Naive thymus-derived CD8-positive, alpha-beta T cell (primary cell): ENCODE measurements at regions not wholly inside any gene's neighbourhood (a gene's known extent, or its start where the extent isn't known, plus 50 kb on each side); places are given as distances from the start of the nearest gene placed in this dataset.
"Not testable (repeated sequence)": the region's sequence is repeated elsewhere in the genome, so short reads cannot be mapped to it uniquely, and the experiment has no call there.

ENCODE experiments used
- ATAC-seq, 2 donors: fragments of 150-1000 bp; cut with Tn5 transposase in 1 of 2; sonication (Bioruptor Pico), chemical (Tn5 transposase) in 1 of 2; 1 replicate in 1 of 2; 2 replicates in 1 of 2; pipeline ENCODE4 v1.10.0; 2021; ENCODE audit warnings: mild to moderate bottlenecking in 2 of 2, moderate library complexity in 2 of 2
- POLR2A ChIA-PET: fragments of 350-600 bp; sonication (Branson Sonifier 250); formaldehyde crosslinking; loops from one replicate; lab custom pipeline; 2021; ENCODE audit warnings: antibody characterized with exemption; lab: Charles Lee
- DNase-seq, 10 donors: peaks; one replicate each; pipeline versions ENCODE4 v3.0.0 to v3.0.0-alpha.2; 2020 to 2022
- H3K27ac Mint-ChIP-seq, 10 donors: one replicate each; pipeline ENCODE4 v1.8.0; 2020 to 2022; ENCODE audit warnings: mild to moderate bottlenecking in 10 of 10, mixed read lengths in 10 of 10, moderate library complexity in 4 of 10, inconsistent platforms in 1 of 10
- H3K27me3 Mint-ChIP-seq, 5 donors: one replicate each; pipeline ENCODE4 v1.8.0; 2021 to 2022; ENCODE audit warnings: mixed read lengths in 5 of 5
- H3K36me3 Mint-ChIP-seq, 3 donors: one replicate each; pipeline ENCODE4 v1.8.0; 2020 to 2022; ENCODE audit warnings: mixed read lengths in 3 of 3, mild to moderate bottlenecking in 2 of 3, inconsistent platforms in 1 of 3
- H3K4me1 Mint-ChIP-seq, 4 donors: one replicate each; pipeline ENCODE4 v1.8.0; 2021 to 2022; ENCODE audit warnings: mixed read lengths in 4 of 4
- H3K4me3 Mint-ChIP-seq, 10 donors: one replicate each; pipeline ENCODE4 v1.8.0; 2020 to 2022; ENCODE audit warnings: mild to moderate bottlenecking in 10 of 10, mixed read lengths in 10 of 10, moderate library complexity in 6 of 10, inconsistent platforms in 1 of 10
- H3K9me3 Mint-ChIP-seq, 9 donors: one replicate each; pipeline ENCODE4 v1.8.0; 2020 to 2022; ENCODE audit warnings: mixed read lengths in 9 of 9, mild to moderate bottlenecking in 3 of 9, inconsistent platforms in 1 of 9, moderate library complexity in 1 of 9

GRCh38 chr2:153291718-153292117 is 186.8 kb downstream of the RPRM start:
- H3K9me3 Mint-ChIP-seq, result peaks cover 0 to 2% (median 0%) of the 10 kb centered on the region in 9 donors

GRCh38 chr2:153287109-153287801 is 191.3 kb downstream of the RPRM start:
- POLR2A ChIA-PET, result no interaction called here
- H3K36me3 Mint-ChIP-seq, result no peaks in the 10 kb centered on the region

More at GRCh38 chr2:153291718-153292117, 186.8 kb downstream of the RPRM start:
- Mint-ChIP-seq H3K4me3 (no peak overlapping the region), H3K27me3 (peaks cover 0 to 12% (median 2%) of the 10 kb centered on the region in 5 donors), H3K4me1 (peaks cover 0 to 9% (median 2%) of the 10 kb centered on the region in 4 donors), H3K36me3 (no peaks in the 10 kb centered on the region), H3K27ac (no peak overlapping the region)
- ATAC-seq (no peak), DNase-seq (no peak)
- POLR2A ChIA-PET, result no interaction called here

GRCh38 chr2:153268941-153269461 is 209.6 kb downstream of the RPRM start:
- Mint-ChIP-seq H3K27me3 (peaks cover 0 to 2% (median 0%) of the 10 kb centered on the region in 5 donors), H3K4me1 (no peaks in the 10 kb centered on the region), H3K9me3 (peaks cover 0 to 19% (median 9%) of the 10 kb centered on the region in 9 donors), H3K36me3 (no peaks in the 10 kb centered on the region), H3K4me3 (no peak overlapping the region), H3K27ac (no peak overlapping the region)
- DNase-seq (no peak), ATAC-seq (no peak)
- POLR2A ChIA-PET, result no interaction called here

More at GRCh38 chr2:153287109-153287801, 191.3 kb downstream of the RPRM start:
- H3K9me3 Mint-ChIP-seq, result peaks cover 0 to 15% (median 8%) of the 10 kb centered on the region in 9 donors
- H3K27me3 Mint-ChIP-seq, result peaks cover 0 to 12% (median 3%) of the 10 kb centered on the region in 5 donors
- peak in 5 of 10 donors; percentile 4 to 27 (median 21) for DNase-seq
- peak overlapping the region in 3 of 10 donors; percentile 2 to 29 (median 23) for H3K4me3 Mint-ChIP-seq
- peaks cover 0 to 9% (median 2%) of the 10 kb centered on the region in 4 donors for H3K4me1 Mint-ChIP-seq
- ATAC-seq, result peak in 1 of 2 donors; percentile 23
- H3K27ac Mint-ChIP-seq, result peak overlapping the region in 1 of 10 donors; percentile 57

- H3K4me1 Mint-ChIP-seq, H3K27me3 Mint-ChIP-seq, H3K4me3 Mint-ChIP-seq, H3K36me3 Mint-ChIP-seq, DNase-seq, H3K27ac Mint-ChIP-seq, ATAC-seq, POLR2A ChIA-PET: not testable (repeated sequence)
- H3K9me3 Mint-ChIP-seq, result peaks cover 6 to 42% (median 15%) of the 10 kb centered on the region in 9 donors
Measured at GRCh38 chr2:153256876-153257275, 221.7 kb downstream of the RPRM start.

- POLR2A ChIA-PET, H3K36me3 Mint-ChIP-seq, H3K4me3 Mint-ChIP-seq, H3K4me1 Mint-ChIP-seq, ATAC-seq, DNase-seq, H3K27ac Mint-ChIP-seq: not testable (repeated sequence)
- Mint-ChIP-seq H3K9me3 (peaks cover 0 to 21% (median 12%) of the 10 kb centered on the region in 9 donors), H3K27me3 (peaks cover 0 to 12% (median 2%) of the 10 kb centered on the region in 5 donors)
Measured at GRCh38 chr2:153246636-153247035, 231.9 kb downstream of the RPRM start.

GRCh38 chr2:153235516-153235915 is 243.0 kb downstream of the RPRM start:
- H3K9me3 Mint-ChIP-seq, result peaks cover 0 to 10% (median 0%) of the 10 kb centered on the region in 9 donors
- POLR2A ChIA-PET, result no interaction called here
- peaks cover 11 to 25% (median 24%) of the 10 kb centered on the region in 4 donors for H3K4me1 Mint-ChIP-seq
- H3K27me3 Mint-ChIP-seq, result peaks cover 0 to 1% (median 0%) of the 10 kb centered on the region in 5 donors
- H3K36me3 Mint-ChIP-seq, result no peaks in the 10 kb centered on the region
- H3K27ac Mint-ChIP-seq, result peak overlapping the region in 4 of 10 donors; percentile 6 to 67 (median 28)
- DNase-seq (peak in 8 of 10 donors; percentile 4 to 71 (median 42)), ATAC-seq (peak; percentile 96 to 97)
- peak overlapping the region in 9 of 10 donors; percentile 3 to 59 (median 29) for H3K4me3 Mint-ChIP-seq

- Mint-ChIP-seq H3K4me1 (peaks cover 9 to 25% (median 24%) of the 10 kb centered on the region in 4 donors), H3K9me3 (peaks cover 0 to 9% (median 0%) of the 10 kb centered on the region in 9 donors)
- no peak for ATAC-seq
Measured at GRCh38 chr2:153232464-153232863, 246.1 kb downstream of the RPRM start.

GRCh38 chr2:153230977-153231376 is 247.6 kb downstream of the RPRM start:
- Mint-ChIP-seq H3K36me3 (no peaks in the 10 kb centered on the region), H3K27me3 (peaks cover 0 to 1% (median 0%) of the 10 kb centered on the region in 5 donors), H3K4me3 (no peak overlapping the region), H3K4me1 (peaks cover 7 to 22% (median 18%) of the 10 kb centered on the region in 4 donors), H3K9me3 (peaks cover 0 to 19% (median 4%) of the 10 kb centered on the region in 9 donors), H3K27ac (no peak overlapping the region)
- POLR2A ChIA-PET, result no interaction called here
- DNase-seq (no peak), ATAC-seq (no peak)

More at GRCh38 chr2:153232464-153232863, 246.1 kb downstream of the RPRM start:
- Mint-ChIP-seq H3K4me3 (no peak overlapping the region), H3K27ac (no peak overlapping the region), H3K36me3 (no peaks in the 10 kb centered on the region), H3K27me3 (peaks cover 0 to 1% (median 0%) of the 10 kb centered on the region in 5 donors)
- POLR2A ChIA-PET, result no interaction called here
- no peak for DNase-seq

GRCh38 chr2:153228904-153229303 is 249.7 kb downstream of the RPRM start:
- POLR2A ChIA-PET, result no interaction called here
- no peak overlapping the region for H3K27ac Mint-ChIP-seq
- no peaks in the 10 kb centered on the region for H3K36me3 Mint-ChIP-seq
- peaks cover 0 to 1% (median 0%) of the 10 kb centered on the region in 4 donors for H3K4me1 Mint-ChIP-seq
- DNase-seq, result no peak
- H3K4me3 Mint-ChIP-seq, result no peak overlapping the region
- peaks cover 0 to 1% (median 0%) of the 10 kb centered on the region in 5 donors for H3K27me3 Mint-ChIP-seq
- H3K9me3 Mint-ChIP-seq, result peaks cover 5 to 14% (median 10%) of the 10 kb centered on the region in 9 donors
- no peak for ATAC-seq

- Mint-ChIP-seq H3K4me1 (no peaks in the 10 kb centered on the region), H3K36me3 (no peaks in the 10 kb centered on the region), H3K9me3 (peaks cover 5 to 15% (median 11%) of the 10 kb centered on the region in 9 donors), H3K27ac (no peak overlapping the region), H3K27me3 (peaks cover 0 to 1% (median 0%) of the 10 kb centered on the region in 5 donors), H3K4me3 (no peak overlapping the region)
- POLR2A ChIA-PET, result no interaction called here
- ATAC-seq, result no peak
- DNase-seq, result no peak
Measured at GRCh38 chr2:153227981-153228380, 250.6 kb downstream of the RPRM start.

- H3K27me3 Mint-ChIP-seq, result peaks cover 0 to 9% (median 3%) of the 10 kb centered on the region in 5 donors
- H3K9me3 Mint-ChIP-seq, result peaks cover 5 to 15% (median 11%) of the 10 kb centered on the region in 9 donors
- H3K36me3 Mint-ChIP-seq, result no peaks in the 10 kb centered on the region
- no peaks in the 10 kb centered on the region for H3K4me1 Mint-ChIP-seq
- no peak overlapping the region for H3K27ac Mint-ChIP-seq
- H3K4me3 Mint-ChIP-seq, result no peak overlapping the region
- ATAC-seq (no peak), DNase-seq (no peak)
- POLR2A ChIA-PET, result no interaction called here
Measured at GRCh38 chr2:153222231-153223165, 256.1 kb downstream of the RPRM start.

- Mint-ChIP-seq H3K4me3 (no peak overlapping the region), H3K27me3 (peaks cover 0 to 9% (median 3%) of the 10 kb centered on the region in 5 donors), H3K9me3 (peaks cover 3 to 15% (median 7%) of the 10 kb centered on the region in 9 donors), H3K4me1 (no peaks in the 10 kb centered on the region), H3K36me3 (no peaks in the 10 kb centered on the region), H3K27ac (no peak overlapping the region)
- POLR2A ChIA-PET, result no interaction called here
- ATAC-seq, result no peak
- no peak for DNase-seq
Measured at GRCh38 chr2:153221506-153221905, 257.1 kb downstream of the RPRM start.
